CD14-positive monocyte (primary cell): ENCODE measurements at regions not wholly inside any gene's neighbourhood (a gene's known extent, or its start where the extent isn't known, plus 50 kb on each side); places are given as distances from the start of the nearest gene placed in this dataset.

Source experiments
- DNase-seq, 3 donors: peaks; one replicate each; pipeline ENCODE4 v3.0.0-alpha.2; 2011 to 2022
- H2AFZ ChIP-seq: 2 replicates; pipeline ENCODE4 v1.6.0; 2012; ENCODE audit warnings: mild to moderate bottlenecking, low read depth, low read length, inconsistent platforms; ENCODE audit not compliant: insufficient read depth, poor library complexity, severe bottlenecking
- H3K27ac ChIP-seq, 2 donors: 1 replicate in 1 of 2; 2 replicates in 1 of 2; pipeline ENCODE4 v1.5.1; 2012 to 2013; ENCODE audit warnings: low read length in 2 of 2, control low read depth in 1 of 2, inconsistent platforms in 1 of 2, low read depth in 1 of 2, mild to moderate bottlenecking in 1 of 2
- H3K27me3 ChIP-seq, 2 donors: one replicate each; pipeline versions ENCODE4 v1.6.0 to v1.6.1; 2011 to 2013; ENCODE audit warnings: low read length in 2 of 2; ENCODE audit not compliant: control insufficient read depth in 2 of 2, insufficient read depth in 2 of 2
- H3K36me3 ChIP-seq, 2 donors: replicated peaks in 1 of 2; 1 replicate in 1 of 2; 2 replicates in 1 of 2; pipeline versions ENCODE4 v1.5.1 to v1.6.1; 2012 to 2013; ENCODE audit warnings: low read length in 2 of 2, control low read depth in 1 of 2, inconsistent platforms in 1 of 2, mild to moderate bottlenecking in 1 of 2; ENCODE audit not compliant: insufficient read depth in 2 of 2, control insufficient read depth in 1 of 2
- H3K4me1 ChIP-seq, 2 donors: 1 replicate in 1 of 2; 2 replicates in 1 of 2; pipeline versions ENCODE4 v1.5.1 to v1.6.1; 2012 to 2013; ENCODE audit warnings: low read length in 2 of 2, control low read depth in 1 of 2, inconsistent platforms in 1 of 2, mild to moderate bottlenecking in 1 of 2, moderate library complexity in 1 of 2; ENCODE audit not compliant: insufficient read depth in 2 of 2, control insufficient read depth in 1 of 2
- H3K4me2 ChIP-seq: replicated peaks from 2 replicates; pipeline ENCODE3; 2012; ENCODE audit warnings: low read length, moderate library complexity, mild to moderate bottlenecking; ENCODE audit not compliant: poor library complexity, severe bottlenecking; ENCODE audit errors: extremely low read depth
- H3K4me3 ChIP-seq, 3 experiments: fragments of 200-600 bp in 1 of 3; sonication (generic) in 1 of 3; replicated peaks in 1 of 3; 1 replicate in 2 of 3; 2 replicates in 1 of 3; pipeline ENCODE4 v1.5.1; 2011 to 2013; ENCODE audit warnings: low read length in 3 of 3, mild to moderate bottlenecking in 3 of 3, control low read depth in 2 of 3, low read depth in 2 of 3, inconsistent platforms in 1 of 3, moderate library complexity in 1 of 3
- H3K79me2 ChIP-seq: 2 replicates; pipeline ENCODE4 v1.6.0; 2012; ENCODE audit warnings: mild to moderate bottlenecking, control low read depth, inconsistent platforms, low read length, moderate library complexity; ENCODE audit not compliant: insufficient read depth
- H3K9ac ChIP-seq: 2 replicates; pipeline ENCODE4 v1.6.0; 2017; ENCODE audit warnings: low read length, mild to moderate bottlenecking; ENCODE audit not compliant: insufficient read depth, poor library complexity, severe bottlenecking
- H3K9me3 ChIP-seq, 2 donors: replicated peaks in 1 of 2; 1 replicate in 1 of 2; 2 replicates in 1 of 2; pipeline versions ENCODE4 v1.5.1 to v1.6.1; 2012 to 2013; ENCODE audit warnings: low read length in 2 of 2, control low read depth in 1 of 2; ENCODE audit not compliant: control insufficient read depth in 1 of 2, insufficient read depth in 1 of 2
- H4K20me1 ChIP-seq: 2 replicates; pipeline ENCODE4 v1.6.0; 2012; ENCODE audit warnings: mild to moderate bottlenecking, low read length, control low read depth, moderate library complexity; ENCODE audit not compliant: insufficient read depth
- H3K27ac Mint-ChIP-seq, 7 donors: one replicate each; pipeline ENCODE4 v1.8.0; 2020; ENCODE audit warnings: mild to moderate bottlenecking in 7 of 7, mixed read lengths in 7 of 7, moderate library complexity in 6 of 7, inconsistent platforms in 2 of 7
- H3K27me3 Mint-ChIP-seq, 3 donors: one replicate each; pipeline ENCODE4 v1.8.0; 2021 to 2022; ENCODE audit warnings: low read depth in 3 of 3, mild to moderate bottlenecking in 3 of 3, mixed read lengths in 3 of 3, moderate library complexity in 3 of 3, inconsistent platforms in 1 of 3
- H3K36me3 Mint-ChIP-seq, 2 donors: one replicate each; pipeline ENCODE4 v1.8.0; 2020; ENCODE audit warnings: mixed read lengths in 2 of 2, inconsistent platforms in 1 of 2, mild to moderate bottlenecking in 1 of 2
- H3K4me1 Mint-ChIP-seq: one replicate; pipeline ENCODE4 v1.8.0; 2020; ENCODE audit warnings: mild to moderate bottlenecking, mixed read lengths
- H3K4me3 Mint-ChIP-seq, 2 donors: one replicate each; pipeline ENCODE4 v1.8.0; 2020; ENCODE audit warnings: mild to moderate bottlenecking in 2 of 2, mixed read lengths in 2 of 2, moderate library complexity in 1 of 2
- H3K9me3 Mint-ChIP-seq, 7 donors: one replicate each; pipeline ENCODE4 v1.8.0; 2020 to 2022; ENCODE audit warnings: mixed read lengths in 7 of 7, mild to moderate bottlenecking in 6 of 7, moderate library complexity in 6 of 7, inconsistent platforms in 2 of 7
- WGBS: methylation state at CpG from one replicate; pipeline ENCODE4 v1.1.5; 2013; ENCODE audit warnings: missing lambda C conversion rate; ENCODE audit not compliant: insufficient coverage; 5-methylcytosine and 5-hydroxymethylcytosine counted together
- intact Hi-C, 2 donors: fragments of 100-400 bp; cut with micrococcal nuclease; formaldehyde crosslinking; loops; one replicate each; pipeline versions ENCODE4 v1.15.0 to v1.15.1; 2023
- TF ChIP-seq, protein P1 (sequence below): fragments of 200-600 bp; IDR thresholded peaks from one replicate; pipeline ENCODE4 v1.8.0; 2022; ENCODE audit warnings: antibody characterized with exemption, mild to moderate bottlenecking

DNA sequence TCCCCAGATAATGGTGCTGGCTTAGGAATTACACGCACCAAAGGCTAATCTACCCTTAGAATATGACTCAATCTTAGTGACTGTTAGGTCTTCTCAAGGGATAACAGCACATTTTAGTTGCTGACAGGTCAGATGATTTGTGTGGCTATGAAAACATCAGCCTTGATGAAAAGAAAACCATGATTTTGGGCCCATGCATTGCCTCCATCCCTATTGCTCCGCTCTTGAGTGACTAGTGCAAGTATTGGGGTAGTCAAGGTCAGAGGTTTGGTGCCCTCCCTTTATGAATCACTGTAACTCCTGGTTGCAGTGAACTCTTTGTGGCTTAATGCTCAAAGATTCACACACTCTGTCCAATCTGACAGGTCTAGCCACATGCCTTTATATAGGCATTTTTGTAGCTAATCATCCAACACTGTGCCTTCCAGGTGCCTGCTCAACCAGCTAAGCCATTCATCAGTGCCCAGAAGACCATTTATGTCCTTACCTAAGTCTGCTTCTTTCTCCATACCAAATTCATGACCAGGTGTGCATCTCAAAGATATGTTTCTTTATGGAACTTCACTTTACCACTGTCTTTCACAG is 251.6 kb downstream of the KCNJ2 start:
- H3K79me2 ChIP-seq: no peaks in the 10 kb centered on the region
- H3K4me1 ChIP-seq: peaks cover 8 to 10% of the 10 kb centered on the region in 2 donors
- H3K36me3 ChIP-seq: no peaks in the 10 kb centered on the region
- H3K4me3 ChIP-seq: no peak overlapping the region
- H3K9ac ChIP-seq: no peak overlapping the region
- H4K20me1 ChIP-seq: no peaks in the 10 kb centered on the region
- H2AFZ ChIP-seq: no peak overlapping the region
- intact Hi-C loops: no loop called here
- H3K27me3 Mint-ChIP-seq: peaks cover 0 to 4% (median 2%) of the 10 kb centered on the region in 3 donors
- peaks cover 0 to 2% of the 10 kb centered on the region in 2 donors for H3K27me3 ChIP-seq
- no peak overlapping the region for H3K27ac ChIP-seq
- H3K27ac Mint-ChIP-seq: no peak overlapping the region
- peaks cover 0 to 5% (median 0%) of the 10 kb centered on the region in 7 donors for H3K9me3 Mint-ChIP-seq
- H3K9me3 ChIP-seq: no peaks in the 10 kb centered on the region
- peaks cover 8% of the 10 kb centered on the region for H3K4me1 Mint-ChIP-seq
- H3K4me2 ChIP-seq: no peak overlapping the region
- TF ChIP-seq, protein P1, sequence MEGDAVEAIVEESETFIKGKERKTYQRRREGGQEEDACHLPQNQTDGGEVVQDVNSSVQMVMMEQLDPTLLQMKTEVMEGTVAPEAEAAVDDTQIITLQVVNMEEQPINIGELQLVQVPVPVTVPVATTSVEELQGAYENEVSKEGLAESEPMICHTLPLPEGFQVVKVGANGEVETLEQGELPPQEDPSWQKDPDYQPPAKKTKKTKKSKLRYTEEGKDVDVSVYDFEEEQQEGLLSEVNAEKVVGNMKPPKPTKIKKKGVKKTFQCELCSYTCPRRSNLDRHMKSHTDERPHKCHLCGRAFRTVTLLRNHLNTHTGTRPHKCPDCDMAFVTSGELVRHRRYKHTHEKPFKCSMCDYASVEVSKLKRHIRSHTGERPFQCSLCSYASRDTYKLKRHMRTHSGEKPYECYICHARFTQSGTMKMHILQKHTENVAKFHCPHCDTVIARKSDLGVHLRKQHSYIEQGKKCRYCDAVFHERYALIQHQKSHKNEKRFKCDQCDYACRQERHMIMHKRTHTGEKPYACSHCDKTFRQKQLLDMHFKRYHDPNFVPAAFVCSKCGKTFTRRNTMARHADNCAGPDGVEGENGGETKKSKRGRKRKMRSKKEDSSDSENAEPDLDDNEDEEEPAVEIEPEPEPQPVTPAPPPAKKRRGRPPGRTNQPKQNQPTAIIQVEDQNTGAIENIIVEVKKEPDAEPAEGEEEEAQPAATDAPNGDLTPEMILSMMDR: no peak
- no peaks in the 10 kb centered on the region for H3K36me3 Mint-ChIP-seq
- no peak overlapping the region for H3K4me3 Mint-ChIP-seq
- no peak for DNase-seq
- no CpG with 5 or more reads among the region's 2 CpGs for WGBS

DNA sequence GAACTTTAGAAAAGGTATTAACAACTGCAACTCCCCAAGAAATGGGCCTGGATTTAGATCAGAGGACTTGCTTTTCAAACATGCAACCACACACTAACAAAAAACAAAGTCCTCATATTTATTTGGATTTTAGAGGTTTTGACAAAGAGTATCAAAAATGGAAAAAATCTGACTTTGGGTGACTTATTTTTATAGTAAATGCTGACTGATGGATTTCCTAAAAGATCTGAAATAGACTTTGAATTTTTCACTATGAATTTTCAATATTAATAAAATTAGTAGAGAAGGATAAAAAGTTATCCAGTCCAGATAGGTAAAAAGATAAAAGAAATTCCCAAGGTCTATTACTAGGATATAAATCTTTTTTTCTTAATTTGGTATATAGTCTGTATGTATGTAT is 253.5 kb downstream of the KCNJ2 start:
- no peaks in the 10 kb centered on the region for H3K9me3 ChIP-seq
- H4K20me1 ChIP-seq: no peaks in the 10 kb centered on the region
- TF ChIP-seq, protein P1: no peak
- no peak overlapping the region for H3K27ac ChIP-seq
- H3K27me3 ChIP-seq: peaks cover 6 to 15% of the 10 kb centered on the region in 2 donors
- H3K9me3 Mint-ChIP-seq: no peaks in the 10 kb centered on the region
- H2AFZ ChIP-seq: no peak overlapping the region
- H3K4me3 Mint-ChIP-seq: no peak overlapping the region
- DNase-seq: no peak
- H3K4me1 ChIP-seq: peaks cover 8 to 10% of the 10 kb centered on the region in 2 donors
- H3K36me3 ChIP-seq: no peaks in the 10 kb centered on the region
- intact Hi-C loops: no loop called here
- no peaks in the 10 kb centered on the region for H3K36me3 Mint-ChIP-seq
- H3K27me3 Mint-ChIP-seq: peaks cover 6 to 12% (median 11%) of the 10 kb centered on the region in 3 donors
- no peak overlapping the region for H3K4me2 ChIP-seq
- H3K79me2 ChIP-seq: no peaks in the 10 kb centered on the region
- no peak overlapping the region for H3K9ac ChIP-seq
- H3K27ac Mint-ChIP-seq: no peak overlapping the region
- peaks cover 8% of the 10 kb centered on the region for H3K4me1 Mint-ChIP-seq
- H3K4me3 ChIP-seq: no peak overlapping the region
